ENCODE measurements at regions not wholly inside any gene's neighbourhood (a gene's known extent, or its start where the extent isn't known, plus 50 kb on each side); places are given as distances from the start of the nearest gene placed in this dataset.

- DNase-seq, result no peak
These were observed 272.7 kb upstream of the PMFBP1 start for GRCh38 chr16:72444696-72445095.

- DNase-seq, result no peak
These were observed 271.9 kb upstream of the PMFBP1 start for GRCh38 chr16:72443809-72444208.

DNA sequence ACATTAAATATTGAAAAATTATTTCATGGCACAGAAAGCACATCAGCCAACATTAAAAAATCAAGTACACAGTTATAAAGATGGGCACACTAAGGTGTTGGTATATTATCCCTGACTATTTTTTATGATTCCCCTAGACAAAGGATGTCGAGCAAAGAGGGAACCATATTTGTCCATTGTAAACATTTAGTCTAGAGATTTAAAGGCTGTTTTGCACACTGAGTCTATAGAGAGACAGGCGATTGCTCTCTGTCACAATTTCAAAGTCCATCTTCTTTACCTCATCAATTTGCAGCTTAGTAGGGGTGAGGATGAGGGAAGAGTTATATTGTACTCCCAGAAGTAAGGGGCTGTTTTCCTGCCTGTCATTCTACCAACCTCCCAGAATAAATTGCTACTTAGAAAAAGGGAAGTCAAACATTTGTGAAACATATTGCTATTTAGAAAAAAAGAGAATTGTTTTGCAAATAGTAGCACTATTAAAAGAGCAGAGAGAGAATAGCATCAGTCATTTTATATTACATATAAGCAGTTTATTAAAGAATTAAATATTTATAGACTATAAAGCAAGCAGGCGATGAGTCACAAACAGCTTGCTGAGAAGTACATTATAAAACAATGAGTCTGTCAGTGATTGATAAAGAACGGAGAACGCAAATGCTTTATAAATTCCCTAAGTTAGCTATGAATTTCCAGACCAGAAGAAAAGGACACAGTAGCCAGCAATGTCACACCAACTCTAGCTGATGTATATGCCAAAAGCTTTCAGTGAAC is 270.6 kb upstream of the PMFBP1 start:
- no peak for DNase-seq

DNA sequence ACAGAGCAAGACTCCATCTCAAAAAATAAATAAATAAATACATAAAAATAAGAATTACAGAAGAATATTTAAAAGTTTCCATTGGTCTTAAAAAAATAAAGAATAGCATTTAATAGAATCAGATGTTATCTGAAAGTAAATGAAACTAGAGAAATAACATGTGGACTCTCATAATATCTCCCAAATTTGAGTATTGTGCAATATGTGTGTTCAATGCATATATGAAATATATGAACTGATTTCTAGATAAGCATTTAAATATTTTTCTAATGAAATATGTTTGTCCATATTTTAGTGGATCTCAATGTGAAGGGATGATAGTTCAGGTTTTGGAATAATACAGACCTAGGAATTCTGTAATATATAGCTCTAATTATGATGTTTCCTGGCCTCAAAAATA is 265.9 kb upstream of the PMFBP1 start:
- DNase-seq, result no peak

- DNase-seq, result no peak
These were observed 262.2 kb upstream of the PMFBP1 start for GRCh38 chr16:72434159-72434558.

- DNase-seq, result no peak
These were observed 258.2 kb upstream of the PMFBP1 start for GRCh38 chr16:72430121-72430520.

DNA sequence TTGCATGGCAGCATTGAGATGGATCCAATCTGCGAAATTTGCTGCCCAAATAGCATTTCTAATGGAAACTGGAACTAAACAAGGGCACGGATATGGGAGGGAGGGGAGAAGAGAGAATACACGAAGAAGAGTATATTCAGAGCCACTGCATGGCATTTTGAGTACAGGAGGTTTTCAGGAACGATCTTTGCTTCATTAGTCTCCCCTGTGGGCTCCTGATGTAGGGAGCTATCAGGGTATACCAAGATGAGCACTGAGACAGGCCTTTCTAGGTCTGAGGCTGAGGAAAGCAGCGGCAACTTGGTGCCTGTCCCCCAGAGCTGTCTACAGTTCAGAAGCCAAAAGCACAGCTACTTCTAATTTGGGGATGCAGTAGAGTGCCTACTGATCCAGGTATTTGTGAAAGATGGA is 257.7 kb upstream of the PMFBP1 start:
- DNase-seq, result no peak

- DNase-seq, result no peak
These were observed 256.9 kb upstream of the PMFBP1 start for GRCh38 chr16:72428681-72429376.

DNA sequence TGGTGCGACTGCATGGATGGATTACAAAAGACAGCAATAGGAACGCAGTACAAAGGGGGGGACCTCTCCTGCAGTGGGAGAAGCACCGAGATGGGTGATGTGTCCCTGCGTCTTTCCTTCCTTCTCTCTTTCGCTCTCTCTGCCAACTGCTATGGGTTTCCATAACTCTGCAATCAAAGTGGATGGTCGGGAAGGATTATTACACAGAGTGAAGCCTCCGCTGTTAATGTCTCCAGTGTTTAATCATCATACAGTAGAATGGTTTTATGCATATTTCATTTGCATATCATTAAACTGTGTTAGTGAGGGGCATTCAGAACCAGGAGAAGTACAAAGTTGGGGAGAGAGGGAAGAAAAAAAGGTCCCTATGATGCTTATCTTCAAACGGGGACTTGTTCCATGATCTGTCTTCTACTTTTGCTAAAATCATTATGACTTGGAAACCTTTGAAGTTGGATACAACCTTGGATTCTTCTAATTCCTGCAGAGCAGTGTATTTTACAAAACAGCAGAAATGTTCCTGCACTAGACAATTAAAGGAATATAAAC is 255.9 kb upstream of the PMFBP1 start:
- peak; percentile 12 for DNase-seq

- peak; percentile 9 for DNase-seq
These were observed 255.3 kb upstream of the PMFBP1 start for GRCh38 chr16:72427051-72427782.

DNA sequence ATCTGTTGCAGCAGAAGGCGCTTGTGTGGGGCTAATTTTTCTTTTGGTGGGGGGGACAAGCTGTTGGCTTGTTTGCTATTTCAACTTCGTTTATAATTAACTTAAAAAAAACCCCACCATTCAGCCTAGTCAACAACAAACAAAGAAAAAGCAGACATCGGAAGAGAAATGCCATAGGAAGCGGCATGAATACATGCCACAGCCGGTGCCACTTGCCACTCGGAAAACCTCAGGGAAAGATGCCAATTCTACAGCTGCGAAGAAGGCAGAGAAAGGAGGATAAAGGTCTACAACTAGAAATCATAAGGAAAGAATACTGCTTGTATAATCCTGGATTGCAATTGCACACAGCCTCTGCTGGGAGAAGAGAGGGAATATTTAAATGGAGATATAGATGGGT is 254.4 kb upstream of the PMFBP1 start:
- no peak for DNase-seq

GRCh38 chr16:72425571-72426341 is 253.8 kb upstream of the PMFBP1 start:
- DNase-seq, result no peak

DNA sequence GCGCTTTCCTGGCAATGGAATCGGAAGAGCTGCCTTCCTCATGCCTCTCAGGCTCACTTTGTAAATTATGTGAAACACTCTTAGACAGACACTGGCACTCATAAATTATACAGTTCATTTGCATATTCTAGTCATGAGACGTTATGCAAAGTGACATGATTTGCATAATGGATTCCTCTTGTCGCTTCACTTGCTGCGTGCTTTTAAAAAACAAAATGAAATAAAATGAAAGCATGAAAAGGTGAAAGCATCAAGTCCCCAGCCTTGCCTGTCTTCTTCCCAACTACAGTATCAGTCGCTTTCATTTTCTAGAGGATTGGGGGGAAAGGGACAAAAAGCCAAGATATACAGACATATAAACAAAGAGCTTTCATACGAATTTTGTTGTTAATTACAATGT is 252.8 kb upstream of the PMFBP1 start:
- DNase-seq, result no peak

DNA sequence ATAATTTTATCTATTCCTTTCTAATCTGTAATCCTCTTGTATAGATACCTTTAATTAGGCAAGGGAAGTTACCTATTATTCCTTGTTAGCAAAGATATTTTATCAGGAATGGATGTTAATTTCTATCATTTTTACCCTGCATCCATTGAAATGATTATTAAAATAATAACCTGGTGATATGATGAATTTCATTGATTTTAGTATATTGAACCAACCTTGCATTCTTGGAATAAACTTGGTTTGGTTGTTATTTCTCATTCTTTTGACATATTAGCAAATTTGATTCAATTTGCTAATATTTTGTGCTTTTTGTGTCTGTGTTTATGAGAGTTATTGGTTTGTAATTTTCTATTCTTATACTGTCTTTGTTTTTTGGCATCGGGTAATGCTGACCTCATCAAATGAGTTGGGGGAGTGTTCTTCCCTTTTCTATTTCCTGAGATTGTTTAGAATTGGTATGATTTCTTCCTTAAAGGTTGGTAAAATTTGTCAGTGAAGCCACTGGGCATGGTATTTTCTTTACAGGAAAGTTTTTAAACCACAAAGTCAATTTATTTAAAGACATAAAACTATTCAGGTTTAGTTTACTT is 250.4 kb upstream of the PMFBP1 start:
- DNase-seq, result no peak

DNA sequence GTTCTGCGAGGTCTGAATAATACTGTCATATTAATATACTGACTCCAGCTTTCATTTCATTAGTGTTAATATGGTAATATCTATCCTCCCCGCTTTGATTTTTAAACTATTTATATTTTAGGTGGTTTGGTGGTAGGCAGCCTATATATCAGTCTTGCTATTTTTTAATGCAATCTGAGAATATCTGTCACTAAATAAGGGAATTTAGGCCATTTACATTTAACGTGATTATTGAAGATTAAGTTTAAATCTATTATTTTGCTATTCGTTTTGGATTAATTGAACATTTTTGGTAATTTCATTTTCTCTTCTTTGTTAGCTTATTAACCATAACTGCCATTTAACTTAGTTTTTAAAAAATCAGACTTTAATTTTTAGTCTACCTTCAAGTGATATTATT is 247.7 kb upstream of the PMFBP1 start:
- no peak for DNase-seq

GRCh38 chr16:72415379-72415778 is 243.4 kb upstream of the PMFBP1 start:
- DNase-seq, result no peak

GRCh38 chr16:72410492-72410891 is 238.5 kb upstream of the PMFBP1 start:
- no peak for DNase-seq

- DNase-seq, result no peak
These were observed 237.5 kb upstream of the PMFBP1 start for GRCh38 chr16:72409423-72409822.

GRCh38 chr16:72406390-72406789 is 234.4 kb upstream of the PMFBP1 start:
- no peak for DNase-seq

DNA sequence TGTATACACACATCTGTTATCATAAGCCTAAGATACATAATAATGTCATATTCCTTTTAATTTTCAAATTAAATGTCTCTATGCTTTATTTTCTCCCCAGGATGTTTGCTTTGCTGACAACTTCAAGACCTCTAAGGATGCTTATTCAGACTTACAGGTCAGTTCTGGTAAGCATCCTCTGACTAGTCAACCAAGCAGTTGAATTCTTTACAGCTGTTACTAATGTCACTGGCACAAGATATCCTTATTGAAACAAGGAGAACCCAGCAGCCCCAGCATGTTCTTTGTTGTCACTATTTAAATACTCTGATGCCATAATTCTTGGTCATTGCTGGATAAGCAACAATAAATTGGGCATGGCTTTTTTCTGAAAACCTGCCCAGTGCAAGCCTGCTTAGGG is 232.3 kb upstream of the PMFBP1 start:
- DNase-seq, result no peak

DNA sequence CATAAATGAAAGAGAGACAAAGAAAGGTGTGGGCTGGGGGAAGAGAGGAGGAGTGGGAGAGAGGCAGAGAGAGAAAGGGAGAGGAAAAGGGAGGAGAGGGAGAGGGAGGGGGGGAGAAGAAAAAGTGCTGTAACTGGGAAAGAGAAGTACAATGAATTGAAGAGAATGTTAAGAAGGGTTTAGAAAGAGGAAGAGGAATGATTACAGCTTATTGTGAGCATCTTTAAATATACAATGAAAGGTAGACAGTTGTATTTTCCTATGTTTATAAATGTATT is 229.1 kb upstream of the PMFBP1 start:
- no peak for DNase-seq

DNA sequence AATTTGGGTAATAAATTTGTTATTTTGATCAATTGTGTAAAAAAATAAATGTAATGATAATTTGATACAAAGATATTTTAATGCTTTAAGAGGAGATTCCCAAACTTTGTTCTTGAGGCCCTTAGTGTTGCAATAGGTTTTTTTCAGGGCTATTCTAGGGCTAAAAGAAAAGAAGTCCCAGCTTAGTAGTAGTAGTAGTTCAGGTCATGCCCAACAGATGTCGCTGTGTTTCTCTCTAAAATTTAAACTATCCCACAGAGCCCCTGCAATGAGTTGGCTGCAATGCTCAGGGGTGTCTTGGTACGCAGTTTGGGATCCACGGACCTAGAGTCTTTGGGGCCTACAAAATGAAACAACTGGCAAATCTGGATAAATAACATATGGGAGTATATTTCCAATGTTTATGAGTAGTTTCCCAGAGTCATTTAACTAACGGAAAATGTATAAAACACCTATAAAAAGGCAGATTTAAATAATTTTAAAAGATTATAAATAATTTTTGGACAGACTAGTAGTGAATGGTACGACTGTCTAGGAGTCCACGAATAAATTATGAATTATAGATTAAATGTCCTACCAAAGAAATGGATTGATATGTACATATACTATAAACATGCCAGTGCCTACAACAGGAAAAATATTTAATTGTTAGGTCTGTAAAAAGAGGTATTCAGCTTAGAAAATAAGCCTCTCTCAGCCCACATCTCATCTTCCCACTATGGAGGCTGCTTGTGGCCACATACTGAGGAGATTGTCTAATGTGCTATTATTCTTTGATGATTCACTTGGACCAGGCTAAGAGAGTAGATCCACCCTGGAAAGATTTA is 228.5 kb upstream of the PMFBP1 start:
- peak; percentile 1 for DNase-seq
